ENCODE measurements at regions not wholly inside any gene's neighbourhood (a gene's known extent, or its start where the extent isn't known, plus 50 kb on each side); places are given as distances from the start of the nearest gene placed in this dataset.
"Not testable (repeated sequence)": the region's sequence is repeated elsewhere in the genome, so short reads cannot be mapped to it uniquely, and the experiment has no call there.

GRCh38 chr15:91356083-91356482 is 256.0 kb downstream of the SV2B start:
- intact Hi-C loops (cut with DNase I): no loop called here
- no peaks in the 10 kb centered on the region for H3K36me3 ChIP-seq (replicated peaks in 1 of 2; ENCODE audit: insufficient read depth in 1 of 2, low read depth in 2 of 2)
- TF ChIP-seq POLR2A (IDR thresholded peaks at IDR 0.05): no peak
- TF ChIP-seq CTCF (IDR thresholded peaks at IDR 0.05): no peak
- no peak for DNase-seq
- H3K4me3 ChIP-seq: no peak overlapping the region
- H3K27me3 ChIP-seq: no peaks in the 10 kb centered on the region
- 55 to 64% methylated on average over 4 of the region's 4 CpGs for WGBS, 2 donors
- H3K27ac ChIP-seq: no peak overlapping the region
- no peaks in the 10 kb centered on the region for H3K4me1 ChIP-seq
- ATAC-seq: no peak
- H3K9me3 ChIP-seq: no peaks in the 10 kb centered on the region

GRCh38 chr15:91357011-91357410 is 257.0 kb downstream of the SV2B start:
- no peaks in the 10 kb centered on the region for H3K27me3 ChIP-seq
- TF ChIP-seq POLR2A (IDR thresholded peaks at IDR 0.05) (no peak), CTCF (IDR thresholded peaks at IDR 0.05) (no peak)
- ATAC-seq (no peak), DNase-seq (no peak)
- intact Hi-C loops (cut with DNase I): no loop called here
- WGBS, 2 donors: 41 to 47% methylated on average over 3 of the region's 3 CpGs
- no peaks in the 10 kb centered on the region for H3K9me3 ChIP-seq
- no peak overlapping the region for H3K4me3 ChIP-seq
- no peaks in the 10 kb centered on the region for H3K36me3 ChIP-seq (replicated peaks in 1 of 2; ENCODE audit: insufficient read depth in 1 of 2, low read depth in 2 of 2)
- H3K27ac ChIP-seq: no peak overlapping the region
- H3K4me1 ChIP-seq: no peaks in the 10 kb centered on the region

- intact Hi-C loops (cut with DNase I): no loop called here
- H3K4me1 ChIP-seq: no peaks in the 10 kb centered on the region
- ATAC-seq: no peak
Observed at GRCh38 chr15:91357486-91357885, 257.4 kb downstream of the SV2B start.

GRCh38 chr15:91358405-91358804 is 258.3 kb downstream of the SV2B start:
- no peak for ATAC-seq
- intact Hi-C loops (cut with DNase I): no loop called here
- Histone ChIP-seq H3K36me3 (replicated peaks in 1 of 2; ENCODE audit: insufficient read depth in 1 of 2, low read depth in 2 of 2) (no peaks in the 10 kb centered on the region), H3K27ac (no peak overlapping the region), H3K4me1 (no peaks in the 10 kb centered on the region), H3K27me3 (no peaks in the 10 kb centered on the region), H3K4me3 (no peak overlapping the region), H3K9me3 (no peaks in the 10 kb centered on the region)
- TF ChIP-seq CTCF (IDR thresholded peaks at IDR 0.05) (no peak), POLR2A (IDR thresholded peaks at IDR 0.05) (no peak)
- WGBS, 2 donors: 68 to 76% methylated on average over 3 of the region's 3 CpGs
- DNase-seq: no peak

More at GRCh38 chr15:91357486-91357885, 257.4 kb downstream of the SV2B start:
- no peak for TF ChIP-seq CTCF (IDR thresholded peaks at IDR 0.05)
- TF ChIP-seq POLR2A (IDR thresholded peaks at IDR 0.05): no peak
- Histone ChIP-seq H3K27ac (no peak overlapping the region), H3K9me3 (no peaks in the 10 kb centered on the region), H3K36me3 (replicated peaks in 1 of 2; ENCODE audit: insufficient read depth in 1 of 2, low read depth in 2 of 2) (no peaks in the 10 kb centered on the region), H3K27me3 (no peaks in the 10 kb centered on the region), H3K4me3 (no peak overlapping the region)
- DNase-seq: no peak
- WGBS, 2 donors: 70 to 72% methylated on average over 10 of the region's 10 CpGs

- WGBS, 2 donors: 75 to 77% methylated on average over 3 of the region's 3 CpGs
- DNase-seq: not testable (repeated sequence)
Observed at GRCh38 chr15:91361696-91362095, 261.6 kb downstream of the SV2B start.

More at GRCh38 chr15:91361696-91362095, 261.6 kb downstream of the SV2B start:
- intact Hi-C loops (cut with DNase I); H3K4me1 ChIP-seq; H3K9me3 ChIP-seq; ATAC-seq; H3K27ac ChIP-seq; H3K27me3 ChIP-seq; H3K4me3 ChIP-seq; H3K36me3 ChIP-seq (replicated peaks in 1 of 2; ENCODE audit: insufficient read depth in 1 of 2, low read depth in 2 of 2): not testable (repeated sequence)

Data from body of pancreas (tissue), 4 donors.